ENCODE measurements at regions not wholly inside any gene's neighbourhood (a gene's known extent, or its start where the extent isn't known, plus 50 kb on each side); places are given as distances from the start of the nearest gene placed in this dataset.

- H3K4me3 ChIP-seq = no peak overlapping the region
- no peak for DNase-seq (ENCODE audit: low read depth, low spot score)
- H3K9me3 ChIP-seq (ENCODE audit: low read depth, low read length) = no peaks in the 10 kb centered on the region
- no peaks in the 10 kb centered on the region for H3K36me3 ChIP-seq (ENCODE audit: insufficient read depth, low read length)
- TF ChIP-seq FOXP2 (optimal IDR thresholded peaks at IDR 0.05; ENCODE audit: control extremely low read depth, extremely low read length, insufficient read depth) (no peak), POLR2AphosphoS5 (IDR thresholded peaks at IDR 0.05; ENCODE audit: borderline replicate concordance, low read depth, low read length) (no peak), EZH2 (IDR thresholded peaks at IDR 0.05) (no peak)
- no peak overlapping the region for H3K27ac ChIP-seq
- no peak overlapping the region for H3K9ac ChIP-seq (ENCODE audit: insufficient read length)
Observed at GRCh38 chr13:85719749-85720148, 79.5 kb downstream of the SLITRK6 start.

GRCh38 chr13:85717921-85718320 is 81.3 kb downstream of the SLITRK6 start:
- no peak overlapping the region for H3K9ac ChIP-seq (ENCODE audit: insufficient read length)
- H3K36me3 ChIP-seq (ENCODE audit: insufficient read depth, low read length) = no peaks in the 10 kb centered on the region
- no peak overlapping the region for H3K4me3 ChIP-seq
- H3K27ac ChIP-seq = no peak overlapping the region
- TF ChIP-seq EZH2 (IDR thresholded peaks at IDR 0.05) = no peak
- DNase-seq (ENCODE audit: low read depth, low spot score) = no peak
- H3K9me3 ChIP-seq (ENCODE audit: low read depth, low read length) = no peaks in the 10 kb centered on the region

- Histone ChIP-seq H3K27ac (no peak overlapping the region), H3K36me3 (ENCODE audit: insufficient read depth, low read length) (no peaks in the 10 kb centered on the region), H3K9me3 (ENCODE audit: low read depth, low read length) (no peaks in the 10 kb centered on the region; the same call in 1 of the 2 replicates), H3K9ac (ENCODE audit: insufficient read length) (no peak overlapping the region), H3K4me3 (no peak overlapping the region)
- TF ChIP-seq POLR2AphosphoS5 (IDR thresholded peaks at IDR 0.05; ENCODE audit: borderline replicate concordance, low read depth, low read length) (no peak), FOXP2 (optimal IDR thresholded peaks at IDR 0.05; ENCODE audit: control extremely low read depth, extremely low read length, insufficient read depth) (no peak), EZH2 (IDR thresholded peaks at IDR 0.05) (no peak)
- DNase-seq (ENCODE audit: low read depth, low spot score) = no peak
Observed at GRCh38 chr13:85710545-85710944, 88.7 kb downstream of the SLITRK6 start.

GRCh38 chr13:85709721-85710120 is 89.5 kb downstream of the SLITRK6 start:
- TF ChIP-seq POLR2AphosphoS5 (IDR thresholded peaks at IDR 0.05; ENCODE audit: borderline replicate concordance, low read depth, low read length) = no peak
- no peak for TF ChIP-seq EZH2 (IDR thresholded peaks at IDR 0.05)
- Histone ChIP-seq H3K27ac (peak overlapping the region; percentile 84), H3K9ac (ENCODE audit: insufficient read length) (no peak overlapping the region), H3K4me3 (no peak overlapping the region), H3K9me3 (ENCODE audit: low read depth, low read length) (no peaks in the 10 kb centered on the region; the same call in 1 of the 2 replicates), H3K36me3 (ENCODE audit: insufficient read depth, low read length) (no peaks in the 10 kb centered on the region)
- DNase-seq (ENCODE audit: low read depth, low spot score) = no peak

- Histone ChIP-seq H3K4me3 (0 out of 2 replicates have a peak overlapping the region, but pooled peaks have one; percentile 21), H3K36me3 (ENCODE audit: insufficient read depth, low read length) (no peaks in the 10 kb centered on the region), H3K9me3 (ENCODE audit: low read depth, low read length) (no peaks in the 10 kb centered on the region; the same call in 1 of the 2 replicates), H3K9ac (ENCODE audit: insufficient read length) (peak overlapping the region; percentile 50), H3K27ac (peak overlapping the region; percentile 84)
- TF ChIP-seq FOXP2 (optimal IDR thresholded peaks at IDR 0.05; ENCODE audit: control extremely low read depth, extremely low read length, insufficient read depth) (no peak), POLR2AphosphoS5 (IDR thresholded peaks at IDR 0.05; ENCODE audit: borderline replicate concordance, low read depth, low read length) (no peak), EZH2 (IDR thresholded peaks at IDR 0.05) (no peak)
- DNase-seq (ENCODE audit: low read depth, low spot score) = no peak
Observed at GRCh38 chr13:85709072-85709471, 90.1 kb downstream of the SLITRK6 start.

- Histone ChIP-seq H3K9ac (ENCODE audit: insufficient read length) (no peak overlapping the region), H3K4me3 (no peak overlapping the region), H3K36me3 (ENCODE audit: insufficient read depth, low read length) (no peaks in the 10 kb centered on the region), H3K27ac (no peak overlapping the region), H3K9me3 (ENCODE audit: low read depth, low read length) (no peaks in the 10 kb centered on the region)
- no peak for DNase-seq (ENCODE audit: low read depth, low spot score)
- no peak for TF ChIP-seq POLR2AphosphoS5 (IDR thresholded peaks at IDR 0.05; ENCODE audit: borderline replicate concordance, low read depth, low read length)
- no peak for TF ChIP-seq FOXP2 (optimal IDR thresholded peaks at IDR 0.05; ENCODE audit: control extremely low read depth, extremely low read length, insufficient read depth)
- TF ChIP-seq EZH2 (IDR thresholded peaks at IDR 0.05) = no peak
Observed at GRCh38 chr13:85700906-85701305, 98.3 kb downstream of the SLITRK6 start.

- no peak for DNase-seq (ENCODE audit: low read depth, low spot score)
- Histone ChIP-seq H3K9ac (ENCODE audit: insufficient read length) (no peak overlapping the region), H3K27ac (no peak overlapping the region), H3K9me3 (ENCODE audit: low read depth, low read length) (no peaks in the 10 kb centered on the region), H3K36me3 (ENCODE audit: insufficient read depth, low read length) (no peaks in the 10 kb centered on the region), H3K4me3 (no peak overlapping the region)
- TF ChIP-seq EZH2 (IDR thresholded peaks at IDR 0.05) (no peak), POLR2AphosphoS5 (IDR thresholded peaks at IDR 0.05; ENCODE audit: borderline replicate concordance, low read depth, low read length) (no peak), FOXP2 (optimal IDR thresholded peaks at IDR 0.05; ENCODE audit: control extremely low read depth, extremely low read length, insufficient read depth) (no peak)
Observed at GRCh38 chr13:85698256-85698655, 101.0 kb downstream of the SLITRK6 start.

GRCh38 chr13:85694992-85695391 is 104.2 kb downstream of the SLITRK6 start:
- no peak overlapping the region for H3K27ac ChIP-seq
- no peak for TF ChIP-seq FOXP2 (optimal IDR thresholded peaks at IDR 0.05; ENCODE audit: control extremely low read depth, extremely low read length, insufficient read depth)
- TF ChIP-seq POLR2AphosphoS5 (IDR thresholded peaks at IDR 0.05; ENCODE audit: borderline replicate concordance, low read depth, low read length) = no peak
- no peak for TF ChIP-seq EZH2 (IDR thresholded peaks at IDR 0.05)

GRCh38 chr13:85693889-85694511 is 105.2 kb downstream of the SLITRK6 start:
- TF ChIP-seq FOXP2 (optimal IDR thresholded peaks at IDR 0.05; ENCODE audit: control extremely low read depth, extremely low read length, insufficient read depth) (no peak), POLR2AphosphoS5 (IDR thresholded peaks at IDR 0.05; ENCODE audit: borderline replicate concordance, low read depth, low read length) (no peak), EZH2 (IDR thresholded peaks at IDR 0.05) (no peak)
- DNase-seq (ENCODE audit: low read depth, low spot score) = no peak

More at GRCh38 chr13:85694992-85695391, 104.2 kb downstream of the SLITRK6 start:
- Histone ChIP-seq H3K9me3 (ENCODE audit: low read depth, low read length) (no peaks in the 10 kb centered on the region), H3K4me3 (no peak overlapping the region), H3K9ac (ENCODE audit: insufficient read length) (no peak overlapping the region), H3K36me3 (ENCODE audit: insufficient read depth, low read length) (no peaks in the 10 kb centered on the region)
- no peak for DNase-seq (ENCODE audit: low read depth, low spot score)

More at GRCh38 chr13:85693889-85694511, 105.2 kb downstream of the SLITRK6 start:
- no peak overlapping the region for H3K9ac ChIP-seq (ENCODE audit: insufficient read length)
- no peaks in the 10 kb centered on the region for H3K36me3 ChIP-seq (ENCODE audit: insufficient read depth, low read length)
- H3K4me3 ChIP-seq = no peak overlapping the region
- H3K27ac ChIP-seq = 0 out of 2 replicates have a peak overlapping the region, but pooled peaks have one; percentile 1
- no peaks in the 10 kb centered on the region for H3K9me3 ChIP-seq (ENCODE audit: low read depth, low read length)
